B cell (primary cell): ENCODE measurements at regions not wholly inside any gene's neighbourhood (a gene's known extent, or its start where the extent isn't known, plus 50 kb on each side); places are given as distances from the start of the nearest gene placed in this dataset.

Experiments used
- CTCF ChIP-seq: fragments of 200-600 bp; IDR thresholded peaks from one replicate; pipeline ENCODE4 v1.8.0; 2022; ENCODE audit warnings: antibody characterized with exemption, mild to moderate bottlenecking
- EZH2 ChIP-seq: IDR thresholded peaks from 2 replicates; pipeline ENCODE4 v1.6.1; 2012; ENCODE audit warnings: borderline replicate concordance, low read depth, mild to moderate bottlenecking, moderate library complexity, low read length; ENCODE audit not compliant: insufficient read depth, poor library complexity, severe bottlenecking

GRCh38 chr6:44672841-44673240 lies 285.3 kb downstream of the CDC5L start:
- TF ChIP-seq CTCF (no peak), EZH2 (no peak)
